GM23338 (cell line): ENCODE measurements at regions not wholly inside any gene's neighbourhood (a gene's known extent, or its start where the extent isn't known, plus 50 kb on each side); places are given as distances from the start of the nearest gene placed in this dataset.

ENCODE experiments used
- CREB1 ChIP-seq: fragments of 250-450 bp; sonication (Bioruptor Pico); IDR thresholded peaks from 2 replicates; pipeline ENCODE4 v1.5.0; 2020; ENCODE audit warnings: low read depth, mild to moderate bottlenecking, moderate library complexity
- CTCF ChIP-seq, 2 experiments: fragments of 200-600 bp in 1 of 2; sonication (generic) in 1 of 2; conservative IDR thresholded peaks; 2 replicates each; pipeline versions ENCODE4 v1.5.1 to v1.6.1; 2016 to 2017; ENCODE audit warnings: antibody characterized with exemption in 2 of 2, low read depth in 2 of 2, mild to moderate bottlenecking in 2 of 2, moderate library complexity in 1 of 2
- ETS1 ChIP-seq: IDR thresholded peaks from 2 replicates; pipeline ENCODE4 v1.6.1; 2016; ENCODE audit warnings: antibody characterized with exemption
- EZH2 ChIP-seq: fragments of 200-600 bp; sonication (generic); IDR thresholded peaks from one replicate; pipeline ENCODE4 v1.8.0; 2017; ENCODE audit warnings: antibody characterized with exemption, mild to moderate bottlenecking, low read depth; ENCODE audit not compliant: unreplicated experiment
- EZH2phosphoT487 ChIP-seq: fragments of 200-600 bp; sonication (generic); IDR thresholded peaks from one replicate; pipeline ENCODE4 v1.8.1; 2018; ENCODE audit warnings: antibody characterized with exemption; ENCODE audit not compliant: unreplicated experiment
- JUNB ChIP-seq: IDR thresholded peaks from one replicate; pipeline ENCODE4 v1.6.1; 2016; ENCODE audit warnings: antibody characterized with exemption; ENCODE audit not compliant: unreplicated experiment
- POLR2AphosphoS5 ChIP-seq: IDR thresholded peaks from 2 replicates; pipeline ENCODE4 v1.6.1; 2016; ENCODE audit warnings: antibody characterized with exemption, low read depth
- STAT1 ChIP-seq: IDR thresholded peaks from one replicate; pipeline ENCODE4 v1.6.1; 2016; ENCODE audit warnings: antibody characterized with exemption; ENCODE audit not compliant: unreplicated experiment
- ZNF114 ChIP-seq: fragments of 250-450 bp; sonication (Bioruptor Pico); IDR thresholded peaks from 2 replicates; pipeline ENCODE4 v1.5.0; 2020; ENCODE audit warnings: mild to moderate bottlenecking, moderate library complexity
- ZNF331 ChIP-seq: fragments of 250-450 bp; sonication (Bioruptor Pico); IDR thresholded peaks from 2 replicates; pipeline ENCODE4 v1.5.0; 2020; ENCODE audit warnings: low read depth, mild to moderate bottlenecking, moderate library complexity
- ZNF462 ChIP-seq: fragments of 250-450 bp; sonication (Bioruptor Pico); IDR thresholded peaks from 2 replicates; pipeline ENCODE4 v1.5.0; 2020; ENCODE audit warnings: mild to moderate bottlenecking, moderate library complexity
- TF ChIP-seq, protein P1 (sequence below): IDR thresholded peaks from one replicate; pipeline ENCODE4 v1.6.1; 2018; ENCODE audit warnings: antibody characterized with exemption; ENCODE audit not compliant: unreplicated experiment

- TF ChIP-seq CTCF (conservative IDR thresholded peaks at IDR 0.05; ENCODE audit: low read depth in 2 of 2), result no peak
- no peak for TF ChIP-seq POLR2AphosphoS5
- TF ChIP-seq ETS1, result no peak
- TF ChIP-seq ZNF331 (CRISPR knock-in tag), result no peak
- TF ChIP-seq EZH2, result no peak
- no peak for TF ChIP-seq CREB1 (CRISPR knock-in tag)
- TF ChIP-seq, protein P1, sequence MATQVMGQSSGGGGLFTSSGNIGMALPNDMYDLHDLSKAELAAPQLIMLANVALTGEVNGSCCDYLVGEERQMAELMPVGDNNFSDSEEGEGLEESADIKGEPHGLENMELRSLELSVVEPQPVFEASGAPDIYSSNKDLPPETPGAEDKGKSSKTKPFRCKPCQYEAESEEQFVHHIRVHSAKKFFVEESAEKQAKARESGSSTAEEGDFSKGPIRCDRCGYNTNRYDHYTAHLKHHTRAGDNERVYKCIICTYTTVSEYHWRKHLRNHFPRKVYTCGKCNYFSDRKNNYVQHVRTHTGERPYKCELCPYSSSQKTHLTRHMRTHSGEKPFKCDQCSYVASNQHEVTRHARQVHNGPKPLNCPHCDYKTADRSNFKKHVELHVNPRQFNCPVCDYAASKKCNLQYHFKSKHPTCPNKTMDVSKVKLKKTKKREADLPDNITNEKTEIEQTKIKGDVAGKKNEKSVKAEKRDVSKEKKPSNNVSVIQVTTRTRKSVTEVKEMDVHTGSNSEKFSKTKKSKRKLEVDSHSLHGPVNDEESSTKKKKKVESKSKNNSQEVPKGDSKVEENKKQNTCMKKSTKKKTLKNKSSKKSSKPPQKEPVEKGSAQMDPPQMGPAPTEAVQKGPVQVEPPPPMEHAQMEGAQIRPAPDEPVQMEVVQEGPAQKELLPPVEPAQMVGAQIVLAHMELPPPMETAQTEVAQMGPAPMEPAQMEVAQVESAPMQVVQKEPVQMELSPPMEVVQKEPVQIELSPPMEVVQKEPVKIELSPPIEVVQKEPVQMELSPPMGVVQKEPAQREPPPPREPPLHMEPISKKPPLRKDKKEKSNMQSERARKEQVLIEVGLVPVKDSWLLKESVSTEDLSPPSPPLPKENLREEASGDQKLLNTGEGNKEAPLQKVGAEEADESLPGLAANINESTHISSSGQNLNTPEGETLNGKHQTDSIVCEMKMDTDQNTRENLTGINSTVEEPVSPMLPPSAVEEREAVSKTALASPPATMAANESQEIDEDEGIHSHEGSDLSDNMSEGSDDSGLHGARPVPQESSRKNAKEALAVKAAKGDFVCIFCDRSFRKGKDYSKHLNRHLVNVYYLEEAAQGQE, result no peak
- TF ChIP-seq STAT1, result no peak
- no peak for TF ChIP-seq EZH2phosphoT487
- TF ChIP-seq JUNB, result no peak
- TF ChIP-seq ZNF114 (CRISPR knock-in tag), result no peak
- no peak for TF ChIP-seq ZNF462
These were observed 588.9 kb downstream of the KCTD12 start for GRCh38 chr13:76297331-76297730.
